HG02870 (cell line): ENCODE measurements at regions not wholly inside any gene's neighbourhood (a gene's known extent, or its start where the extent isn't known, plus 50 kb on each side); places are given as distances from the start of the nearest gene placed in this dataset.

ENCODE experiments used
- ATAC-seq: cut with Tn5 transposase; IDR thresholded peaks from one replicate; pipeline ENCODE4 v1.9.1; 2021; ENCODE audit warnings: mild to moderate bottlenecking, moderate library complexity; ENCODE audit not compliant: unreplicated experiment

- no peak for ATAC-seq
These were observed 844.2 kb downstream of the JRKL start for GRCh38 chr11:97234016-97234415.

- ATAC-seq, result no peak
These were observed 847.3 kb downstream of the JRKL start for GRCh38 chr11:97237151-97237550.

GRCh38 chr11:97247601-97248000 lies 857.8 kb downstream of the JRKL start:
- no peak for ATAC-seq

- no peak for ATAC-seq
These were observed 865.0 kb downstream of the JRKL start for GRCh38 chr11:97254790-97255189.

GRCh38 chr11:97259434-97259833 lies 869.6 kb downstream of the JRKL start:
- ATAC-seq, result no peak

- no peak for ATAC-seq
These were observed 870.1 kb downstream of the JRKL start for GRCh38 chr11:97259884-97260283.

- no peak for ATAC-seq
These were observed 873.5 kb downstream of the JRKL start for GRCh38 chr11:97263183-97263858.

GRCh38 chr11:97269527-97269926 lies 879.7 kb downstream of the JRKL start:
- no peak for ATAC-seq

- no peak for ATAC-seq
These were observed 889.5 kb downstream of the JRKL start for GRCh38 chr11:97279341-97279740.

- no peak for ATAC-seq
These were observed 890.5 kb downstream of the JRKL start for GRCh38 chr11:97280347-97280746.

GRCh38 chr11:97289823-97290222 lies 900.0 kb downstream of the JRKL start:
- ATAC-seq, result no peak

- no peak for ATAC-seq
These were observed 900.7 kb downstream of the JRKL start for GRCh38 chr11:97290464-97291041.

- no peak for ATAC-seq
These were observed 906.5 kb downstream of the JRKL start for GRCh38 chr11:97296301-97296700.

GRCh38 chr11:97309291-97309690 lies 919.5 kb downstream of the JRKL start:
- no peak for ATAC-seq

GRCh38 chr11:97325693-97326092 lies 935.9 kb downstream of the JRKL start:
- no peak for ATAC-seq

- ATAC-seq, result no peak
These were observed 942.5 kb downstream of the JRKL start for GRCh38 chr11:97332271-97332670.

- no peak for ATAC-seq
These were observed 946.3 kb downstream of the JRKL start for GRCh38 chr11:97336064-97336463.

- no peak for ATAC-seq
These were observed 955.2 kb downstream of the JRKL start for GRCh38 chr11:97345032-97345431.

GRCh38 chr11:97349201-97349600 lies 959.4 kb downstream of the JRKL start:
- no peak for ATAC-seq

GRCh38 chr11:97351939-97352338 lies 962.1 kb downstream of the JRKL start:
- no peak for ATAC-seq

- no peak for ATAC-seq
These were observed 964.2 kb downstream of the JRKL start for GRCh38 chr11:97354026-97354425.

- ATAC-seq, result no peak
These were observed 964.8 kb downstream of the JRKL start for GRCh38 chr11:97354576-97354975.

- ATAC-seq, result no peak
These were observed 965.4 kb downstream of the JRKL start for GRCh38 chr11:97355230-97355629.
